GM21515 (cell line): ENCODE measurements at regions not wholly inside any gene's neighbourhood (a gene's known extent, or its start where the extent isn't known, plus 50 kb on each side); places are given as distances from the start of the nearest gene placed in this dataset.
"Not testable (repeated sequence)": the region's sequence is repeated elsewhere in the genome, so short reads cannot be mapped to it uniquely, and the experiment has no call there.

Experiments used
- ATAC-seq: cut with Tn5 transposase; IDR thresholded peaks from one replicate; pipeline ENCODE4 v1.9.1; 2021; ENCODE audit not compliant: unreplicated experiment

DNA sequence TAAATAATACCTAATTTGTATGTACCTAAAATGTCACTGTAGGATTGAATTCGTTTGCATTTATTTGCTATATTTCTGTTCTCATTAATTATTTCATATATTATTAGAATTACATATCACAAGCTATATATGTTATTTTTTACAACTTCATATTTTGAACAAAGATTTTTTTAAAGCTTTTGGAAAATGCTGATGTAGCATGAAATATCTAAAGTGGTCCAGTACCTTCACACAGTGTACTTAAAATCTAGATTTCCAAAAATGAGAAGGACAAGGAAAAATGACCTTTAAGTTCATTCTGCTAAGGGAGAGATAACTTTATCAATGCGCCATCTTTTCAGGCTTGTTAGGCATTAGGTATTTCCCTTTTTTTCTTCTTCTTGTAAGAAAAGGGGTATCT, 71.8 kb downstream of the LARP7 start:
- no peak for ATAC-seq

DNA sequence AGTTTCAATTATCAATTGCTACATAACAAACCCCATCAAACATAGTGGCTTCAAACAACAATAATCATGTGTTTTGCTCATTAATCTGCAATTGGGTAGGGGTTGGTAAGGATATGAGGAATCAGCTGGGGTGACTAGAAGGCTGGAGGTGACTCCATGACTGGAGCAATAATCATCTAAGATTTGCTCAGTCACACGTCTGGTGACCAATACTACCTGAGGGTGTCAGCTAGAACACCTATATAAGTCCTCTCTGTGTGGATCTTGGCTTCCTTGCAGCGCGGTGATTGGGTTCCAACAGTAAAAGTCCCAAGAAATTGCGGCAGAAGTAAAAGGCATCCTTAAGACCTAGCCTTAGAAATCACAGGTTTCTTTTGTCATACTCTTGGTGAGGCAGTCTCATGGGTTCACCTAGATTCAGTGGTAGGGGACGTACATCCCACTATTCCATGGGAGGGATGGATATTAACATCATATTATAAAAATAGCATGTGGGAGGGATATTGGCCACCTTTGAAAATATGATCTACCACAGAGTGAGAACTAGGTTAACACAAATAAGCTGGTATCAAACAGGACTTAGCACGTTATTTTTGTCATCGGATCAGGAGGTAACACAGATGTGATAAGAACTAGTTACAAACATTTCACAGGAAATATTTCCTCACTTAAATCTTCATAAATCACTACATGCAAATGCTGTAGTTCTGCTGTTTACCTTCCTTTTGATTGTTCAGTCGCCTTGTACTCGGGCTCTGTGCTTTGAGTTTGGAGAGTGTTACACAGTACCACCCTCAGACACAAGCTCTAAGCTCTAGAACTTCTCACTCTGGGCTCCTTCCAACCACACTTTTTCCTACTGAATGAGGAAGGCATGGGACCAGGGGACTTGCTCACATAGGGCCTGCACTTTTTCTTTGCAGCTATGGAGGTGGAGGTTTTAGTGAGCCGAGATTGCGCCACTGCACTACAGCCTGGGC, 78.3 kb downstream of the LARP7 start:
- no peak for ATAC-seq

DNA sequence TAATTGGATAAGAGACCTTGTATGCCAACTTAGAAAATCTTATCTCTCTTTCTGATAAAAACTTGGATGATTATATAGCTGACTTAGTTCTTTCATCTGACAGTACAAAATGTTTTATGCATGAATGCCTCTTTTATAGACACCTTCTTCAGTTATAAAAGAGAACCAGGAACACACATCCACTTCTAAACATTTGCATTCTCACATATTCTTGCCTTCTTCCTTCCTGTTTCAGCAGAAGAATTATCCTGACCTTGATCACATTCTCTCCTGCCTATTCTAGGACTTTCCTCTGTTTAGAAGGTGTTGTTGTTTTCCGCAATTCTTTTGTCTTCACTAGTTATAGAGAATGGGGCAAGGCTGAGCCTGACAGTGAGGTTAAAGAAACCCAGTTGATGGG, 80.9 kb downstream of the LARP7 start:
- no peak for ATAC-seq

DNA sequence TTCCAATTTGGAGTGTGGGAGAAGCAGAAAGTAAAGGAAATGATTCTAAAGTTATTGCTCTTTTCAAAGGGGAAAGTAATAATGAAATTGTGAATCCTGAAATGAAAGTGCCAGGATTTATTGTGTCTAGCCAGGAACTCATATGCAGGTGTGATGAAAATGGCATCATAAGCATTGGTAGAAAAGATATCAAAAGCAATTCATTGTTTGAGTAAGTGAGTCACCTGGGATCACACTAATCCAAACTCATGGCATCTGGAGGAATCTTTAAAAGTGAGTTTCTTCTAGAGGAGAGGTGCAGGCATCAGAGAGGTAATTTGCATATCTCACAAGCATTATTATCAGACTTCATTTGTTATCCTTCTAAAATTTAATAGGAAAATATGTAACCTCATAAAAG, 84.7 kb downstream of the LARP7 start:
- ATAC-seq = no peak

DNA sequence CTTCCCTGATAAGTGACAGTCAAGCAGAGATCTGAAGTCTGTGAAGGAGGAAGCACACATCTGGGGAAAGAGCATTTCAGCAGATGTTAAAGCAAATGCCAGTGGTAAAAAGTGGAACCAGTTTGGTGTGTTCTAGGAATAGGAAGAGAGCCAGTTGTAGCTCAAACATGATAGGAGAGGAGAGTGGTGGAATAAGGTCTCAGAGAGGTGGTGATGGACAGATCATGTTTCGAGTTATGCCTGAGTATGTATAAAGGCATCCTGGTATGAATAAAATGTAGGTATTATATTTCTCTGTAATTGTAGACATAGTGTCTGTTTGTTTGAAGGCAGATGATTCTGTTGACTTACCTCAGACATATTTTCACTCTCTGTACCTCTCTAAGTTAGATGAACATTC, 89.1 kb downstream of the LARP7 start:
- no peak for ATAC-seq

DNA sequence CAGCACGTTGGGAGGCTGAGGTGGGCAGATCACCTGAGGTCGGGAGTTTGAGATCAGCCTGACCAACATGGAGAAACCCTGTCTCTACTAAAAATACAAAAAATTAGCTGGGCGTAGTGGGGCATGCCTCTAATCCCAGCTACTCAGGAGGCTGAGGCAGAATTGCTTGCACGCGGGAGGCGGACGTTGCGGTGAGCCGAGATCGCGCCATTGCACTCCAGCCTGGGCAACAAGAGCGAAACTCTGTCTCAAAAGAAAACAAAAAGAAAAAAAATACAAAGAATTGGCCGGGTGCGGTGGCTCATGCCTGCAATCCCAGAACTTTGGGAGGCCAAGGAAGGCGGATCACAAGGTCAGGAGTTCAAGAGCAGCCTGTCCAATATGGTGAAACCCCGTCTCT, 90.8 kb downstream of the LARP7 start:
- not testable (repeated sequence) for ATAC-seq

DNA sequence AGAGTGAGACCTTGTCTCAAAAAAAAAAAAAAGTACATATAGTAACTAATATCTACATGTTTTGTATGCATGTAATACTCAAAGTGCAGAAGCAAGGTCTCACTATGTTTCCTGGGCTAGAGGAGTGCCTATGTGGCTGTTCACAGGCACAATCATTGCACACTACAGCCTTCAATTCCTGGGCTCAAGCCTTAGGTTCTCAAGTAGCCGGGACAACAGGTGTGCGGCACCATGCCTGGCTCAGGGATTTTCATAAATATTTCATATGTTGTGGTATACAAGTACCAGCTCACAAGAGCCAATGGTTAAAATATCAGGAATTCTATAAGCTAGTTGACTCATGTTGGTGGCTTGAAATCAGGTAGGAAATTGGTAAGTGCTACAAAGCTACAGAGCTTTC, 94.8 kb downstream of the LARP7 start:
- ATAC-seq = no peak

DNA sequence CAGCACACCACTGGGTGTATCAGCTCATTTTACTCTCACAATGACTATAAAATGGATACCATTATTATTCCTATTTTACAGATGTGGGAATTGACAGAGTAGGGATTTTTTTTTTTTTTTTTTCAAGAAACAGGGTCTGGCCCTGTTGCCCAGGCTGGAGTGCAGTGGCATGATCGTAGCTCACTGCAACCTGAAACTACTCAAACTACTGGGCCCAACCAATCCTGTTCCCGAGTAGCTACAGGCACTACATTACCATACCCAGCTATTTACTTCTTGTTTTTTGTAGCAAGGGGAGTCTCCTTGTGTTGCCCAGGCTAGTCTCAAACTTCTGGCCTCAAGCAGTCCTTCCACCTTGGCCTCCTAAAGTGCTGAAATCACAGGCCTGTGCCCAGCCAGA, 95.2 kb downstream of the LARP7 start:
- no peak for ATAC-seq

DNA sequence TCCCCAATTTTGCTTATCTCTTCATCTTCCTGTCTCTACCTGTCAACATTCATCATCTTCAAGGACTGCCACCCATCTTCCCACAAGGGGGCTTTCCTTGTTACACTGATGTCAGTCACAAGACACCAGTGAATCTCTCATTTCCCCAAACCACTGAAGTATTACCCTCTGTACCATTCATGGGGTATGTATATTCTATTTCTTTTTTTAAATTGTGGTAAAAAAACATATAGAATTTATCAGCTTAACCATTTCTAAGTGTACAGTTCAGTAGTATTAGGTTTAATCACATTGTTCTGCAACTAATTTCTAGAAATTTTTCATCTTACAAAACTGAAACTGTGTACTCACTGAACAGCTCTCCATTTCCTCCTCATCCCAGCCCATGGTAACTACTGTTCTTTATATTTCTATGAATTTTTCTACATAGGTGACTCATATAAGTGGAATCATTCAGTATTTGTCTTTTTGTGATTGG, 98.6 kb downstream of the LARP7 start:
- peak; percentile 65 for ATAC-seq

DNA sequence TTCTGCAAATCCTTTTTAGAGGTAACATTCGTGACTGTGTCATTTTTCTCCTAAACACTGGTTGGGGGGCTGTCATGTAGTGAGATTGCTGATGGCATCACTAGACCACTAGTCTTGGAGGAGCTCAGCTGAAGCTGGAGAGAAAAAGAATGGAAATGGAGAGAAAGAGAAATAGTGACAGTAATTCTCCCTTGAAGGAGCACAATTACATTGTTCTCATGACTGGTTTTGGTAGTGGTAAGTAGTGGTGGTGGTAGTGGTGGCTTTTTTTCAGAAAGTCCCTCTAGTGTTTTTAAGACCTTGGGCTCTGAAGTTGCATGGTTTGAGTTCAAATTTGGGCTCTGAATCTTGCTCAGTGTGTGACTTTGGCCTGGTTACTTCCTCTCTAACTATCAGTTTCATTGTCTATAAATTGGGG, 99.8 kb downstream of the LARP7 start:
- ATAC-seq = peak; percentile 34

DNA sequence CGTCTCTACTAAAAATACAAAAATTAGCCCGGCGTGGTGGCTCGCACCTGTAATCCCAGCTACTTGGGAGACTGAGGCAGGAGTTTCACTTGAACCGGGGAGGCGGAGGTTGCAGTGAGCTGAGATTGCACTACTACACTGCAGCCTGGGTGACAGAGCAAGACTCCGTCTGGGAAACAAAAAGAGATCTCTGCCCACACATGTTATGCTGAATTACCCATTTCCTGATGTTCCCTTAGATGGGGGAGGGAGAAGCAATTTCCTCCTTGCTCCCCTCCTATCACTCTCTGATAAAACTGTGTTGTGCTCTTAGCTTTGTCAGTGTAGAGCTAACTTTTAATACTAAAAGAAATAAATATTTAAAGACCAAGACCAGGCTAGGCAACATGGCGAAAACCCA, 102.5 kb downstream of the LARP7 start:
- no peak for ATAC-seq

DNA sequence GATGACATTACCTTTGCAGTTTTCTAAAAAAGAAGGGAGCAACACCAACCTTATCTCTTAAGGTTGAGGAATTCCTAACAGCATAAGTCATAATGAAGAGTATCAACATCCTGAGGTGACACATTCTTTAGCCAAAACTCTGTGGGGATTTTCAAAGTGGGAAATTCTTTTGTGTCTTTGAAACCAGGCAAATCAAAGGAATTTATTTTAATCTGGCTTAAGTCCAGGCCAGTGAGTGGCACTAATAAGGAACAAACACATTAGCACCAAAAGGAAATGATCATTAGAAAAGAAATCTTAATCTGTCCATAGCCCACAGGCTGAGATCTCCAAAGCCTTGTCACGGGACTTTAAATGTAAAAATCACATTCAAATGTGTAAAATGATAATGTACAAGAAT, 110.1 kb downstream of the LARP7 start:
- ATAC-seq = no peak

DNA sequence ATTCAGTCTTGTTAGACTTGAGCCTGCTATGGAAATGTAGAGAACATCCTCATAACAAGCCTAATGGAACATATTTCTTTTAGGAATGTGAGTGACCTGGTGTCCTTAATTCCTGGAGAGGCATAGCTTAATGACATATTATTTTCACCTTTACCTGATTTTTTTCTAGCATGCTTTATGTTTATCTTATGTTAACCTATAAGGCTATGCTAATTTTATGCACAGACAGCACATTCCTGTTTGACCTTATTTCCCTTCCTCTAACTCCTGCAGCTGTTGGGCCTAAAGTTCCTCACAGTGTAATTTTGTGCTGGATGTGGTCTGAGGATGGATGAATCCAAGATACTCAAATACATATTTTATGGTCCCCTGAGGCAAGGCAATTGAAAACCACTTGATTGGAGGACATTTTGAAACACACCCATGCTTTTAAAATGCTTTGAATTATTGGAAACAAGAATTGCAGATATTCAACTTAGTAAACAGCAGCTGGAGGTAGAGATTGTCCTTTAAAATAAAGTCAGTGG, 111.5 kb downstream of the LARP7 start:
- no peak for ATAC-seq

DNA sequence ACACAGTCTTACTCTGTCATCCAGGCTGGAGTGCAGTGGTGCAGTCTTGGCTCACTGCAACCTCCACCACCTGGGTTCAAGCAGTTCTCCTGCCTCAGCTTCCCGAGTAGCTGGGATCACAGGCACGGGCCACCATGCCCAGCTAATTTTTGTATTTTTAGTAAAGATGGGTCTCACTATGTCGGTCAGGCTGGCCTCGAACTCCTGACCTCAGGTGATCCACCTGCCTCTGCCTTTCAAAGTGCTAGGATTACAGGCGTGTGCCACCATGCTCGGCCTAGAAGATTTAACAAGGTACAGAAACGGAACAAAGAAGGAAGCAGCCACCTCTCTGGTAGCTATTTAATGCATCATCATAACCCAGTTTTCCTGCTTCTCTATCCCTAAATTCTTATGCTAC, 113.8 kb downstream of the LARP7 start:
- not testable (repeated sequence) for ATAC-seq

DNA sequence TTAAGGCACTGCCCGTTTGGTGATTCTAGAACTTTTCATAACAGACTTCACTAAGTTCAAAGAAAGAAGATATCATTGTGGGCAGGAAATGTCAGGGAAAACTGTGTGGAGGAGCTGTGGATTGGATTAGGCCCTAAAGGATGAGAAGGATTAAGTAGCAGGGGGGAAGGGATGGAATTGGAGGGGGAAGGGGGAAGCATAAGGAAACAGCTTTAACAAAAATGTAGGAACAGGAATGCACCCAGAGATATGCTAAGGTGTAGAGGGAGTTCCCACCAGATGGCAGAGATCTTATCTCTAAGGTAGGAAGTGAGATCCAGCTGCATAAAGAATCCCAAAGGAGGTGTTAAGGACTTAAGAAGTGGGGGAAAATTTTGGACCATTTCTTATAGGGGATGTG, 114.5 kb downstream of the LARP7 start:
- ATAC-seq = no peak

DNA sequence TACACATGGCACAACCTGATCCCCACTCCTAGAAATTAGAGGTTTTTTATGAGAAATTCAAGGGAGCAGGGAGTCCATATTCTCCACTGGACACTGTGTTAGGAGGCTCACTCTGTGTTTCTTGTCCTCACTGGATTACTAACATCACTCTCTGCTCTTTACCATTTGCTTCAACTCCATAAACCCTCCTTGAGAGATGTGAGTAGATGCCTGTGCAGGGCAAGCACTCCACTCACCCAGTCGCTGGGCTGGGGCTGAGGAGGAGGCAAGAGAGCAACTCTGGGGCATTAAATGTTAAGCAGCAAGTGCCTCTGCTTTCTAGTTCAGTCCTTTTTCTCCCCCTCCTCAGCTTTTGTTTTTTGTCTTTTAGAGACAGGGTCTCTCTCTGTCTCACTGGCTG, 115.1 kb downstream of the LARP7 start:
- ATAC-seq = no peak

DNA sequence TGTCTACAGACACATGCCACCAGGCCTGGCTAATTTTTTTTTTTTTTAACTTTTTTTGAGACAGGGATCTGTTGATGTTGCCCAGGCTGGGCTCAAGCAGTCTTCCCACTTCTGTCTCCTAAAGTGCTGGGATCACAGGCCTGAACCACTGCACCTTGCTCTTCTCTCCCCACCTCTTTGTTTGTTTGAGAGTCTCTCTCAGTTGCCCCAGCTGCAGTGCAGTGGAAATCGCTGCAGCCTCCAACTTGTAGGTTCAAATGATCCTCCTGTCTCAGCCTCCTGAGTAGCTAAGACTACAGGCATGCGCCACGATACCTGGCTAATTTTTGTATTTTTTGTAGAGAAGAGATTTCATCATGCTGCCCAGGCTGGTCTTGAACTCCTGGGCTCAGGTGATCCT, 115.6 kb downstream of the LARP7 start:
- ATAC-seq = no peak

DNA sequence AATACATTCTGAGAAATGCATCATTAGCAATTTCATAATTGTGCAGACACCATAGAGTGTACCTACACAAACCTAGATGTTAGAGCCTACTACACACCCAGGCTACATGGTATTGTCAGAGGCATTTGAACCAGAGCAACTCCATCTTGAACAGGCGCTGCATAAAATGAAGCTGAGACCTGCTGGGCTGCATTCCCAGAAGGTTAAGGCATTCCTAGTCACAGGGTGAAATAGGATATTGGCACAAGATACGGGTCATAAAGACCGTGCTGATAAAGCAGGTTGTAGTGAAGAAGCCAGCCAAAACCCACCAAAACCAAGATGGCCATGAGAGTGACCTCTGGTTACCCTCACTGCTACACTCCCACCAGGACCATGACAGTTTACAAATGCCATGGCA, 116.4 kb downstream of the LARP7 start:
- ATAC-seq = no peak

DNA sequence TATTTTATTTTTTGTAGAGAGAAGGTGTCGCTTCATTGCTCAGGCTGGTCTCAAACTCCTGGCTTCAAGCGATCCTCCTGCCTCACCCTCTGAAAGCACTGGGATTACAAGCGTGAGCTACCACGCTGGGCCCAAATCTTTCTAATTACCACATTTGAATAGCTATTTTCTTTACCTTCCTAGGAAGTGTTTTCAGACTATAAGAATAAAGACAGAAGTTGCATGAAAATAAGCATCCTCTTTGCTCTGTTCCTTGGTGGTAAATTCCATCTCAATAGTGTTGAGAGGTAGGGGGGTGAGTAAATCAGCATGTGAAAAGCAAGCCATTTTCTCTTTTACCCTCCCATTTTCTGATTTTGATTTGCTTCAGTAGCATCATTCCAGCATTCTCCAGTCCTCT, 122.4 kb downstream of the LARP7 start:
- ATAC-seq = no peak

DNA sequence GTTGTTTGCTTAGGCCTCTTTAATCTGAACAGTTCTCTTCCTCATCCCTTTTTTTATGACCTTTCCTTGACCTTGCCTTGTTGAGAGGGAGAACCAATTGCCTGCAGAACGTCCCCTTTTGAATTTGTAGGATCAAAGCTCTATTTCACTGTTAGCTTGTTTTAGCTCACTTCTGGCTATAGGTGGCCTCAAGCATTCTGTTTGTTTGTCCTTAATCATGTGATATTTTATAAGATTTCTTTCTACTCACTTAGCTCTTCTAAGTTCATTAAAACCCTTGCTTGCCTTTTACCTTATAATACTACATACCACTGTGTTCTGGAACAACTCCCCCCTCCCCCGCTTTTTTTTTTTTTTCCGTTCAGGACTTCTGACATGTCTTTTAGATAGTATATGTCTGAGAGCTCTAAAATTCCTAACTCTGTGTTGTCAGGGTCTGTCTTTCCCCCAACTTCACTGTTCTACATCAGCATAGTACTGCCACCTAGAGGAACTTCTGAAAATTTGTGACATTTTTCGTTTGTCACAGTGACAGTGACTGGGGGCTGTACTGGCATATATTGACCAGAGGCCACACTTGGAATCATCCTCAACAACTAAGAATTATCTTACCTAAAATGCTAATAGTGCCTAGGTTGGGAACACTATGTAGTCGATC, 128.5 kb downstream of the LARP7 start:
- ATAC-seq = peak; percentile 65

DNA sequence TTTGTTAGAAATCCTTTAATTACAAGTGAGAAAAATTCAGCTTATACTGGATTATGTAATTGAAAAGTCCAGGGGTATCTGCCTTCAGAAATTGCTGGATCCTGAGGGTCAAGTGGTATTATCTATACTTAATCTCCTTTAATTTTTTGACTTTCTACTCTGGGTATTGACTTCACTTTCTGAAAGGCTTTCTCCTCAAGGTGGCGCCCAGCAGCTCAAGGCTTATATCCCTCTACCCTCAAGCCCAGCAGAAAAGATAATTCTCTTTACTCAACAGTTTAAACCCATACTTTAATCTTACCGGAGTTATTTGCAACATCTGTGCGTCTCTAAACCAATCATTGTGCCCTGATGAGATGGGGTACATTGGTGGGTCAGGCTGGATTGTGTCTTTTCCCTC, 129.5 kb downstream of the LARP7 start:
- ATAC-seq = no peak

DNA sequence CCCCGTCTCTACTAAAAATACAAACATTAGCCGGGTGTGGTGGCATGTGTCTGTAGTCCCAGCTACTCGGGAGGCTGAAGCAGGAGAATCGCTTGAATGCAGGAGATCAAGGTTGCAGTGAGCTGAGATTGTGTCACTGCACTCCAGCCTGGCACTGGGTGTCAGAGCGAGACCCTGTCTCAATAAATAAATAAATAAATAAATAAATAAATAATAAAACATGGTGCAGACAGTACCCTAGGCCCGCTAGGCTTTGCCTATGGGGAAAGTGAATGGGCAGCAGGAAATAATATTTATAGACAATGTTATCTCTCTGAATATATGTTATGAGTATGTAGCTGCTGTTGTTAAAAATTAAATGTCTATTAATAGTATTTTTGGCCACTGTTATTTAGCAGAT, 130.4 kb downstream of the LARP7 start:
- no peak for ATAC-seq
